Upper lobe of left lung (tissue), 6 donors: ENCODE measurements at regions not wholly inside any gene's neighbourhood (a gene's known extent, or its start where the extent isn't known, plus 50 kb on each side); places are given as distances from the start of the nearest gene placed in this dataset.
A peak's percentile ranks its signal among the peaks of the same experiment; 100 is the strongest.

Experiments
- ATAC-seq, 2 donors: fragments of 200-7000 bp; cut with Tn5 transposase; one replicate each; pipeline ENCODE4 v1.9.1; 2022; ENCODE audit warnings: mild to moderate bottlenecking in 2 of 2, moderate library complexity in 2 of 2; ENCODE audit not compliant: low FRiP score in 2 of 2
- DNase-seq, 2 donors: peaks; one replicate each; pipeline ENCODE4 v3.0.0-alpha.2; 2019 to 2020
- H3K27ac ChIP-seq, 4 donors: fragments of 200-600 bp; sonication (generic); one replicate each; pipeline ENCODE4 v1.5.1; 2016 to 2019
- H3K27me3 ChIP-seq, 4 donors: fragments of 200-600 bp; sonication (generic); one replicate each; pipeline ENCODE4 v1.5.1; 2017 to 2019
- H3K36me3 ChIP-seq, 4 donors: fragments of 200-600 bp; sonication (generic); one replicate each; pipeline ENCODE4 v1.5.1; 2016 to 2019
- H3K4me1 ChIP-seq, 4 donors: fragments of 200-600 bp; sonication (generic); one replicate each; pipeline ENCODE4 v1.5.1; 2018 to 2019
- H3K4me3 ChIP-seq, 4 donors: fragments of 200-600 bp; sonication (generic); one replicate each; pipeline ENCODE4 v1.5.1; 2017 to 2019; ENCODE audit warnings: mild to moderate bottlenecking in 2 of 4, moderate library complexity in 1 of 4
- H3K9me3 ChIP-seq, 4 donors: fragments of 200-600 bp; sonication (generic); one replicate each; pipeline ENCODE4 v1.5.1; 2018 to 2019
- EP300 ChIP-seq, 4 donors: sonication (generic); formaldehyde crosslinking; IDR thresholded peaks; one replicate each; pipeline ENCODE4 v1.5.1; 2017; ENCODE audit warnings: antibody characterized with exemption in 4 of 4, control low read depth in 2 of 4
- POLR2A ChIP-seq, 4 donors: fragments of 450-650 bp; IDR thresholded peaks; one replicate each; pipeline ENCODE4 v1.5.1; 2016 to 2017; ENCODE audit warnings: antibody characterized with exemption in 4 of 4, mild to moderate bottlenecking in 2 of 4
- POLR2AphosphoS5 ChIP-seq, 2 donors: sonication (generic); formaldehyde crosslinking; IDR thresholded peaks; one replicate each; pipeline ENCODE4 v1.5.1; 2017; ENCODE audit warnings: antibody characterized with exemption in 2 of 2
- WGBS, 2 donors: methylation state at CpG; one replicate each; pipeline ENCODE4 v1.1.5; 2017 to 2018; 5-methylcytosine and 5-hydroxymethylcytosine counted together
- TF ChIP-seq, protein P1 (sequence below), 6 experiments: fragments of 450-650 bp in 4 of 6; fragments of 200-600 bp in 2 of 6; sonication (generic) in 2 of 6; IDR thresholded peaks; one replicate each; pipeline ENCODE4 v1.5.1; 2016 to 2019; ENCODE audit warnings: antibody characterized with exemption in 6 of 6
- donor health status: DM: no; HTN: no; CAD: no; lungs with moderate emphysema.
- donor health status: DM: no; HTN: yes; CAD: no; lungs with severe emphysema.

DNA sequence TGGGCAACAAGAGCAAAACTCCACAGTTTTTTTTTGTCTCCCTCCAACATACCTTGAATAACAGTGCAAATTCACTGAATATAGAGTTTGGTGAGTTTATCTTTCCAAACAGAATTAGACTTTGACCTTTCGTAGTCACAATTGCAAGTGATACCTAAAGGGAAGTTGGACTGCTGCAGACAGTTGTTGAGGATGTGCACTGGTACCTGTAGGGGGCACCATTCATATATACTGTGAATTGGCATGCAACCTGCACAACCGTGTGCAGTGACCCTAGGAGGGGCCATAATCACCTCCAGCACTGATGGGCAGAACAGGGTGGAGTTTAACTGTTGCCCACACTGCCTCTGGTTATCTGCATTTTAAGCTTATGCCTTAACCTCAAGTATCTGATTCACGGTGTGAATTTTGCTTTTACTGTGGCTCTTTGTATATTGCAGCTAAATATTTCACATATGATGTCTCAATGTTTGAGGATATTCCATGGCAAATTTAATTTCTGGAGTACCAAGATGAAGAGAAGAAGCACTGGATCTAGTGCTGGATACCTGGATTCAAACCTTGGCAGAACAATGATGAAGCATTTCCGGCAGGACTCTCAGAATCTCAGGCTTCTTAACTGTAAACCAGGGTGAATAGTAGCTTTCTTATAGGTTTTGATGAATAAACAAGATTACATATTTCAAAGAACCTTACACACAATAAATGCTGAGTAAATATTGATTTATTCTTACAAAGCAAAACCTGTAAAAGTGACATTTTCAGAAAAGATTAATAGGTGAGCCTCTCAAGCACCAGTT, 144.3 kb downstream of the ACTBL2 start:
- DNase-seq (no peak), ATAC-seq (peak in 1 of 2 donors; percentile 69)
- TF ChIP-seq, protein P1, sequence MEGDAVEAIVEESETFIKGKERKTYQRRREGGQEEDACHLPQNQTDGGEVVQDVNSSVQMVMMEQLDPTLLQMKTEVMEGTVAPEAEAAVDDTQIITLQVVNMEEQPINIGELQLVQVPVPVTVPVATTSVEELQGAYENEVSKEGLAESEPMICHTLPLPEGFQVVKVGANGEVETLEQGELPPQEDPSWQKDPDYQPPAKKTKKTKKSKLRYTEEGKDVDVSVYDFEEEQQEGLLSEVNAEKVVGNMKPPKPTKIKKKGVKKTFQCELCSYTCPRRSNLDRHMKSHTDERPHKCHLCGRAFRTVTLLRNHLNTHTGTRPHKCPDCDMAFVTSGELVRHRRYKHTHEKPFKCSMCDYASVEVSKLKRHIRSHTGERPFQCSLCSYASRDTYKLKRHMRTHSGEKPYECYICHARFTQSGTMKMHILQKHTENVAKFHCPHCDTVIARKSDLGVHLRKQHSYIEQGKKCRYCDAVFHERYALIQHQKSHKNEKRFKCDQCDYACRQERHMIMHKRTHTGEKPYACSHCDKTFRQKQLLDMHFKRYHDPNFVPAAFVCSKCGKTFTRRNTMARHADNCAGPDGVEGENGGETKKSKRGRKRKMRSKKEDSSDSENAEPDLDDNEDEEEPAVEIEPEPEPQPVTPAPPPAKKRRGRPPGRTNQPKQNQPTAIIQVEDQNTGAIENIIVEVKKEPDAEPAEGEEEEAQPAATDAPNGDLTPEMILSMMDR (IDR thresholded peaks at IDR 0.05) = peak in 3 of 6 experiments; percentile 11 to 28 (median 25)
- no peak for TF ChIP-seq POLR2A (IDR thresholded peaks at IDR 0.05)
- H3K9me3 ChIP-seq = no peaks in the 10 kb centered on the region
- no peaks in the 10 kb centered on the region for H3K4me1 ChIP-seq
- no peak overlapping the region for H3K4me3 ChIP-seq
- no peak overlapping the region for H3K27ac ChIP-seq
- no peaks in the 10 kb centered on the region for H3K27me3 ChIP-seq
- no peaks in the 10 kb centered on the region for H3K36me3 ChIP-seq
- WGBS, 2 donors = 65 to 69% methylated on average over 4 of the region's 4 CpGs

DNA sequence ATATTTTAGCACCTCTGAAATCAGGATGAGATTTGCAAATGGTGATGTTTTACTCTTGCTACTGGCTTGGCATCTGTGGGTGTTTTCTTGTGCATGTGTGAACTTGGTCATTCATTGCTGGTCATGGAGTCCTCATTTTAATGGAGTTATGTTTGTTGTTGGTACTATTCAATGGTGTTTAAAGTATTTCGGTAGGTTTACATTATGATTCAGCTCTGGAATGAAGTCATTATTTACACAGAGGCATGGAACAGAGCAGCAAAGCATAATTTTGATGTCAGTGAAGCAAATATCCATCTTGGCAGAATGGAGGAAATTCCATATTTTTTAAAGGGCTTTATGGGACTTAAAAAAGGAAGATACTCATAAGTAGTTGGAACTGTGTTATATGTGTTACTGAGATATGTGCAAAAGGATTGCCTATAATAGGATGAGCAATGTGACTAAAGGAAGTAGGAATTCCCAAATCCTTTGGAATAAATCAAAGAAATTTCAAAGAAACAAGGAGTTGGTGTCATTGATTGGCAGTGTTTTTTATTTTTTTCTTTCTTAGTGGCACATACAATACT, 147.4 kb downstream of the ACTBL2 start:
- DNase-seq (no peak), ATAC-seq (no peak)
- Histone ChIP-seq H3K4me1 (no peaks in the 10 kb centered on the region), H3K4me3 (no peak overlapping the region), H3K27me3 (no peaks in the 10 kb centered on the region), H3K36me3 (no peaks in the 10 kb centered on the region), H3K27ac (no peak overlapping the region), H3K9me3 (no peaks in the 10 kb centered on the region)
- TF ChIP-seq POLR2A (IDR thresholded peaks at IDR 0.05) (no peak), EP300 (IDR thresholded peaks at IDR 0.05) (no peak), POLR2AphosphoS5 (IDR thresholded peaks at IDR 0.05) (no peak)
- TF ChIP-seq, protein P1 (IDR thresholded peaks at IDR 0.05) = no peak
- WGBS, 2 donors = 32 to 48% methylated on average over 1 of the region's 1 CpG

DNA sequence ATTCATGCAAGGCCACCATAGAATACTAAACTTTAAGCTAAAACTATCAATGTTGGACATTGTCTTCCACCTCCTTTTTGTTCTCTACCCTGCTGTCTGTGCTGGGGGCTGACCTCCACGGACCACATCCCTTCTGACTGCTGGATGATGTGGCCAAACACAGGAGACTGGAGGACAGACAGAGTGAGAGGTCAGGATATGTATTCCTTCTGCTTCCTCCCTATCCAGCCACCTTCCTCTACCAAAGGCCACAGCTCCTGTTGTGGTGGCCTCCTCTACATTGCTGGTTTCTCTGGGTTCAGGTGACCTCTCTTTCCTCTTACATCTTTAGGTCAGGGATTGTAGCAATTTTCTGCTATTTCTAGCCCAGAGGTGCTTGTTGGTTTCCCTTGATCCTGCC, 148.1 kb downstream of the ACTBL2 start:
- no peak overlapping the region for H3K27ac ChIP-seq
- H3K27me3 ChIP-seq = no peaks in the 10 kb centered on the region
- no peaks in the 10 kb centered on the region for H3K9me3 ChIP-seq
- no peaks in the 10 kb centered on the region for H3K4me1 ChIP-seq
- ATAC-seq (no peak), DNase-seq (no peak)
- H3K36me3 ChIP-seq = no peaks in the 10 kb centered on the region
- H3K4me3 ChIP-seq = no peak overlapping the region
- TF ChIP-seq POLR2AphosphoS5 (IDR thresholded peaks at IDR 0.05) = no peak
- no peak for TF ChIP-seq POLR2A (IDR thresholded peaks at IDR 0.05)
- TF ChIP-seq, protein P1 (IDR thresholded peaks at IDR 0.05) = no peak
- TF ChIP-seq EP300 (IDR thresholded peaks at IDR 0.05) = no peak
- 62 to 67% methylated on average over 1 of the region's 1 CpG for WGBS, 2 donors

DNA sequence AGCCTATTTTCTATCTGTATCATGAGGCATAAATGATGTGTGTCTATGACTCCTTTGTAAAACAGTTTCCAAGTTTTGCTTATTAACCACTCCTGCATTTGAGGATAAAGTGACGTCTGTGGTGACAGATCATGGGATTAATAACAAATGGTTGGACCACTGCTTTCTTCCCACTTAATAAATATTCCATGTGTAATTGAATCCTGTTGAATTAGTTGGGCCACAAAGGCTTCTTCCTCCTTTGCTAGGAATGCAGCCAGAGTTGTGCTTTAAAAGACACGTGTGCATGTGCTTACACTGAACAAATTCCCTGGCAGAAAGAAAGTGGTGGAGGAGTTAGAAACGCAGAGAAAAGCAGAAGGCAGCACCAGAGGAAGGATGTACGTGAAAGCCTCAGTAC, 150.2 kb downstream of the ACTBL2 start:
- ATAC-seq (no peak), DNase-seq (no peak)
- Histone ChIP-seq H3K27ac (no peak overlapping the region), H3K9me3 (no peaks in the 10 kb centered on the region), H3K4me1 (no peaks in the 10 kb centered on the region), H3K36me3 (no peaks in the 10 kb centered on the region), H3K4me3 (no peak overlapping the region), H3K27me3 (no peaks in the 10 kb centered on the region)
- TF ChIP-seq EP300 (IDR thresholded peaks at IDR 0.05) = no peak
- TF ChIP-seq POLR2A (IDR thresholded peaks at IDR 0.05) = no peak
- TF ChIP-seq, protein P1 (IDR thresholded peaks at IDR 0.05) = no peak
- no peak for TF ChIP-seq POLR2AphosphoS5 (IDR thresholded peaks at IDR 0.05)
- WGBS, 2 donors = 33 to 40% methylated on average over 4 of the region's 4 CpGs
